Calu3 (cell line): ENCODE measurements at regions not wholly inside any gene's neighbourhood (a gene's known extent, or its start where the extent isn't known, plus 50 kb on each side); places are given as distances from the start of the nearest gene placed in this dataset.
"Not testable (repeated sequence)": the region's sequence is repeated elsewhere in the genome, so short reads cannot be mapped to it uniquely, and the experiment has no call there.

Experiments
- BruUV-seq: library from RNA; stranded (reverse); fragments of 400-500 nt; replicated peaks from 2 replicates; lab custom pipeline; 2021; lab: Mats Ljungman, UMichigan
- CTCF ChIA-PET: fragments of 300-600 bp; sonication (Branson Sonifier 250); formaldehyde crosslinking; loops from one replicate; lab custom pipeline; 2022; ENCODE audit warnings: antibody characterized with exemption; lab: Charles Lee
- DNase-seq: peaks from one replicate; pipeline ENCODE4 v3.0.0; 2022
- H3K27ac Mint-ChIP-seq: one replicate; pipeline ENCODE4 v1.8.0; 2022; ENCODE audit warnings: mixed read lengths; ENCODE audit not compliant: unreplicated experiment
- H3K27me3 Mint-ChIP-seq: one replicate; pipeline ENCODE4 v1.8.0; 2022; ENCODE audit warnings: mixed read lengths; ENCODE audit not compliant: unreplicated experiment
- H3K36me3 Mint-ChIP-seq: one replicate; pipeline ENCODE4 v1.8.0; 2022; ENCODE audit warnings: mild to moderate bottlenecking, moderate library complexity, mixed read lengths; ENCODE audit not compliant: insufficient read depth, unreplicated experiment
- H3K4me1 Mint-ChIP-seq: one replicate; pipeline ENCODE4 v1.8.0; 2022; ENCODE audit warnings: mild to moderate bottlenecking, low read depth, mixed read lengths; ENCODE audit not compliant: unreplicated experiment
- H3K4me3 Mint-ChIP-seq: one replicate; pipeline ENCODE4 v1.8.0; 2022; ENCODE audit warnings: mild to moderate bottlenecking, low read depth, moderate library complexity, mixed read lengths; ENCODE audit not compliant: unreplicated experiment
- H3K9me3 Mint-ChIP-seq: one replicate; pipeline ENCODE4 v1.8.0; 2022; ENCODE audit warnings: low read depth, mixed read lengths; ENCODE audit not compliant: unreplicated experiment
- CTCF ChIP-seq: fragments of 200-600 bp; IDR thresholded peaks from one replicate; pipeline ENCODE4 v1.8.0; 2022; ENCODE audit warnings: antibody characterized with exemption; ENCODE audit not compliant: unreplicated experiment
- intact Hi-C: fragments of 100-400 bp; cut with micrococcal nuclease; formaldehyde crosslinking; loops from one replicate; pipeline ENCODE4 v1.10.0; 2022; ENCODE audit not compliant: unreplicated experiment

GRCh38 chr12:105485921-105486320 is 155.4 kb downstream of the C12orf75 start:
- Mint-ChIP-seq H3K9me3 (no peaks in the 10 kb centered on the region), H3K36me3 (no peaks in the 10 kb centered on the region), H3K27ac (no peak overlapping the region), H3K4me3 (no peak overlapping the region), H3K4me1 (peaks cover 8% of the 10 kb centered on the region), H3K27me3 (no peaks in the 10 kb centered on the region)
- BruUV-seq: no TSS peak
- intact Hi-C loops: no loop called here
- CTCF ChIA-PET: no interaction called here
- TF ChIP-seq CTCF: no peak
- no peak for DNase-seq

GRCh38 chr12:105487963-105488362 is 157.5 kb downstream of the C12orf75 start:
- Mint-ChIP-seq H3K4me1 (peaks cover 8% of the 10 kb centered on the region), H3K9me3 (no peaks in the 10 kb centered on the region), H3K4me3 (no peak overlapping the region), H3K27ac (no peak overlapping the region), H3K27me3 (no peaks in the 10 kb centered on the region), H3K36me3 (no peaks in the 10 kb centered on the region)
- intact Hi-C loops: no loop called here
- DNase-seq: no peak
- CTCF ChIA-PET: no interaction called here
- BruUV-seq: no TSS peak
- TF ChIP-seq CTCF: no peak

GRCh38 chr12:105492591-105493545 is 162.4 kb downstream of the C12orf75 start:
- Mint-ChIP-seq H3K4me3 (no peak overlapping the region), H3K27me3 (peaks cover 15% of the 10 kb centered on the region), H3K36me3 (no peaks in the 10 kb centered on the region), H3K4me1 (no peaks in the 10 kb centered on the region), H3K9me3 (peaks cover 5% of the 10 kb centered on the region), H3K27ac (no peak overlapping the region)
- BruUV-seq: no TSS peak
- no peak for DNase-seq
- CTCF ChIA-PET: interaction anchor here (0.6 kb wide), 1 partner anchor 649 kb away, joined by 3 read pairs; no protein-coding TSS in a partner anchor
- TF ChIP-seq CTCF: no peak
- intact Hi-C loops: no loop called here

GRCh38 chr12:105499205-105499604 is 168.7 kb downstream of the C12orf75 start:
- Mint-ChIP-seq H3K27ac (no peak overlapping the region), H3K27me3 (peaks cover 15% of the 10 kb centered on the region), H3K4me1 (no peaks in the 10 kb centered on the region), H3K9me3 (peaks cover 5% of the 10 kb centered on the region), H3K36me3 (no peaks in the 10 kb centered on the region), H3K4me3 (no peak overlapping the region)
- no peak for DNase-seq
- intact Hi-C loops: no loop called here
- CTCF ChIA-PET: interaction anchor here (0.6 to 0.7 kb wide), 2 partner anchors 34 to 904 kb away, joined by 3 to 4 read pairs; no protein-coding TSS in a partner anchor
- no TSS peak for BruUV-seq
- no peak for TF ChIP-seq CTCF

GRCh38 chr12:105500676-105501075 is 170.2 kb downstream of the C12orf75 start:
- BruUV-seq, H3K9me3 Mint-ChIP-seq, intact Hi-C loops, DNase-seq, H3K4me3 Mint-ChIP-seq, H3K36me3 Mint-ChIP-seq, H3K4me1 Mint-ChIP-seq, CTCF ChIA-PET, H3K27ac Mint-ChIP-seq: not testable (repeated sequence)
- H3K27me3 Mint-ChIP-seq: peaks cover 22% of the 10 kb centered on the region
